GM12873 (cell line): ENCODE measurements at regions not wholly inside any gene's neighbourhood (a gene's known extent, or its start where the extent isn't known, plus 50 kb on each side); places are given as distances from the start of the nearest gene placed in this dataset.

ENCODE experiments used
- TF ChIP-seq, protein P1 (sequence below): IDR thresholded peaks from 2 replicates; pipeline ENCODE4 v1.5.1; 2012; ENCODE audit warnings: low read depth, mild to moderate bottlenecking, moderate library complexity, low read length, control low read depth; ENCODE audit not compliant: insufficient read depth; ENCODE audit errors: missing control alignments

- TF ChIP-seq, protein P1, sequence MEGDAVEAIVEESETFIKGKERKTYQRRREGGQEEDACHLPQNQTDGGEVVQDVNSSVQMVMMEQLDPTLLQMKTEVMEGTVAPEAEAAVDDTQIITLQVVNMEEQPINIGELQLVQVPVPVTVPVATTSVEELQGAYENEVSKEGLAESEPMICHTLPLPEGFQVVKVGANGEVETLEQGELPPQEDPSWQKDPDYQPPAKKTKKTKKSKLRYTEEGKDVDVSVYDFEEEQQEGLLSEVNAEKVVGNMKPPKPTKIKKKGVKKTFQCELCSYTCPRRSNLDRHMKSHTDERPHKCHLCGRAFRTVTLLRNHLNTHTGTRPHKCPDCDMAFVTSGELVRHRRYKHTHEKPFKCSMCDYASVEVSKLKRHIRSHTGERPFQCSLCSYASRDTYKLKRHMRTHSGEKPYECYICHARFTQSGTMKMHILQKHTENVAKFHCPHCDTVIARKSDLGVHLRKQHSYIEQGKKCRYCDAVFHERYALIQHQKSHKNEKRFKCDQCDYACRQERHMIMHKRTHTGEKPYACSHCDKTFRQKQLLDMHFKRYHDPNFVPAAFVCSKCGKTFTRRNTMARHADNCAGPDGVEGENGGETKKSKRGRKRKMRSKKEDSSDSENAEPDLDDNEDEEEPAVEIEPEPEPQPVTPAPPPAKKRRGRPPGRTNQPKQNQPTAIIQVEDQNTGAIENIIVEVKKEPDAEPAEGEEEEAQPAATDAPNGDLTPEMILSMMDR = no peak
Observed at GRCh38 chr4:54541426-54542118, 116.2 kb upstream of the KIT start.

GRCh38 chr4:54542119-54542438, 115.7 kb upstream of the KIT start:
- TF ChIP-seq, protein P1 = no peak

DNA sequence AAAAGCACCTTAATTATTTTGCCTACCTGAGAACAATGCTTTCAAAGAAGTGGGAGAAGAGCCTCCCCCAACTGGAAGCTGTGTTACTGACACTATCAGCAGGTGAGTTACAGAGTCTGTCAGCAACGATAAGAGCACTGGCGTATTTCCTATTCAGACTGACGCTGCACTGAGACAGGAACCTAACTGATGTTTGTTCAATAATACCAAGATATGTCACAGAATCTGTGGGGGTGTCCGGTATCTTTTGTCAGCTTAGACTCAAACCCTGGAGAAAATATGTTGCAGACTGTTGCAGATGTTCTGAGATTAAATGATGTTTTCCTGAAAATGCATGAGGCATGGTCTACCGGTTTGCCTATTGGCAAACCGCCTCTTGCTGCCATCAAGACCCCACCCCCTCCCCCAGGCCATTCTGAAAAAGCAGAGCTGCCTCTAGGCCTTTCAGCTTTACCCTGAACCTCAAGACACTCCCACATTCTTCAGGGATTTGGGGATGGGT, 115.2 kb upstream of the KIT start:
- TF ChIP-seq, protein P1 = no peak

- TF ChIP-seq, protein P1 = no peak
Observed at GRCh38 chr4:54543088-54543795, 114.5 kb upstream of the KIT start.

- TF ChIP-seq, protein P1 = no peak
Observed at GRCh38 chr4:54545663-54546424, 111.9 kb upstream of the KIT start.

GRCh38 chr4:54547299-54548097, 110.3 kb upstream of the KIT start:
- TF ChIP-seq, protein P1 = no peak
